A673 (cell line): ENCODE measurements at regions not wholly inside any gene's neighbourhood (a gene's known extent, or its start where the extent isn't known, plus 50 kb on each side); places are given as distances from the start of the nearest gene placed in this dataset.

Experiments
- BruUV-seq: library from RNA; stranded (reverse); fragments of 400-500 nt; replicated peaks from 2 replicates; lab custom pipeline; 2021; lab: Mats Ljungman, UMichigan
- CTCF ChIA-PET: fragments of 300-600 bp; sonication (Branson Sonifier 250); formaldehyde crosslinking; loops from one replicate; lab custom pipeline; 2022; ENCODE audit warnings: antibody characterized with exemption; lab: Charles Lee
- POLR2A ChIA-PET: fragments of 300-600 bp; sonication (Branson Sonifier 250); formaldehyde crosslinking; loops from one replicate; lab custom pipeline; 2022; ENCODE audit warnings: antibody characterized with exemption; ENCODE audit not compliant: low non-redundant PET; lab: Charles Lee
- DNase-seq: peaks from one replicate; pipeline ENCODE4 v3.0.0-alpha.2; 2015; ENCODE audit warnings: low spot score
- H3K27ac ChIP-seq: fragments of 200-600 bp; sonication (generic); 2 replicates; pipeline ENCODE4 v1.5.1; 2016; ENCODE audit warnings: mixed run types, low read depth, mild to moderate bottlenecking, mixed read lengths, antibody characterized with exemption, low read length; ENCODE audit not compliant: poor library complexity, severe bottlenecking
- H3K27me3 ChIP-seq: fragments of 200-600 bp; sonication (generic); replicated peaks from 2 replicates; pipeline ENCODE4 v1.6.1; 2017; ENCODE audit warnings: mixed run types, low read depth, mild to moderate bottlenecking, mixed read lengths, antibody characterized with exemption, low read length; ENCODE audit not compliant: insufficient read depth, poor library complexity
- H3K36me3 ChIP-seq: fragments of 200-600 bp; sonication (generic); 2 replicates; pipeline ENCODE4 v1.6.1; 2016; ENCODE audit warnings: mixed run types, mild to moderate bottlenecking, mixed read lengths, antibody characterized with exemption, low read length; ENCODE audit not compliant: insufficient read depth, poor library complexity, severe bottlenecking
- H3K4me1 ChIP-seq: fragments of 200-600 bp; sonication (generic); 2 replicates; pipeline ENCODE4 v1.6.1; 2017; ENCODE audit warnings: mixed run types, mild to moderate bottlenecking, mixed read lengths, antibody characterized with exemption, low read length; ENCODE audit not compliant: insufficient read depth, poor library complexity, severe bottlenecking
- H3K4me3 ChIP-seq: fragments of 200-600 bp; sonication (generic); 2 replicates; pipeline ENCODE4 v1.5.1; 2016; ENCODE audit warnings: low read depth, mixed run types, mild to moderate bottlenecking, mixed read lengths, low read length; ENCODE audit not compliant: poor library complexity, severe bottlenecking
- H3K9me3 ChIP-seq: fragments of 200-600 bp; sonication (generic); 2 replicates; pipeline ENCODE4 v1.6.1; 2016; ENCODE audit warnings: mixed run types, low read depth, mild to moderate bottlenecking, mixed read lengths, antibody characterized with exemption, low read length; ENCODE audit not compliant: poor library complexity, severe bottlenecking
- EZH2 ChIP-seq: fragments of 200-600 bp; sonication (generic); IDR thresholded peaks from 2 replicates; pipeline ENCODE4 v1.6.1; 2017; ENCODE audit warnings: borderline replicate concordance, low read depth, mild to moderate bottlenecking, mixed read lengths, antibody characterized with exemption, low read length; ENCODE audit not compliant: poor library complexity, severe bottlenecking
- intact Hi-C: fragments of 100-400 bp; cut with micrococcal nuclease; formaldehyde crosslinking; loops from one replicate; pipeline ENCODE4 v1.10.0; 2022; ENCODE audit not compliant: unreplicated experiment
- TF ChIP-seq, protein P1 (sequence below): fragments of 300-800, 200-600 bp; sonication (generic); conservative IDR thresholded peaks from 2 replicates; pipeline ENCODE4 v1.5.1; 2017; ENCODE audit warnings: low read depth, mild to moderate bottlenecking, antibody characterized with exemption, low read length, moderate library complexity, mixed read lengths

DNA sequence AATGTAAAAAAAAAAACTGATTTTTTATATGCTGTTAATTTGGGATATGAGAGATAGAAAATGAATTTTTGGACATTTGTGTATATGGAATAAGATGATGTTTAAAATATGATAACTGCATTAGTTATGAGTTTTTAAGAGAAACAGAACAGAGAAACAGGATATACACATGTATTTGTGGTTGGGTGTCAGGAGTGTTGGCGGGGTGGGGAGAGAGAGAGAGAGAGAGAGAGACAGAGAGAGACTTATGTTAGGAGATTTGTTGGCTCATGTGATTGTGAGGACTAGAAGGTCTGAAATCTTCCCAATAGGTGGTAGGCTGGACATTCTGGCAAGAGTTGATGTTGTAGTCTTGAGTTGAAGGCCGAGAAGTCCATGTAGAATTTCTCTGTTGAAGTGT lies 1121.6 kb upstream of the GBE1 start:
- intact Hi-C loops = no loop called here
- Histone ChIP-seq H3K27me3 (no peaks in the 10 kb centered on the region), H3K36me3 (no peaks in the 10 kb centered on the region), H3K4me3 (no peak overlapping the region), H3K27ac (no peak overlapping the region), H3K9me3 (no peaks in the 10 kb centered on the region), H3K4me1 (no peaks in the 10 kb centered on the region)
- no peak for TF ChIP-seq EZH2
- TF ChIP-seq, protein P1, sequence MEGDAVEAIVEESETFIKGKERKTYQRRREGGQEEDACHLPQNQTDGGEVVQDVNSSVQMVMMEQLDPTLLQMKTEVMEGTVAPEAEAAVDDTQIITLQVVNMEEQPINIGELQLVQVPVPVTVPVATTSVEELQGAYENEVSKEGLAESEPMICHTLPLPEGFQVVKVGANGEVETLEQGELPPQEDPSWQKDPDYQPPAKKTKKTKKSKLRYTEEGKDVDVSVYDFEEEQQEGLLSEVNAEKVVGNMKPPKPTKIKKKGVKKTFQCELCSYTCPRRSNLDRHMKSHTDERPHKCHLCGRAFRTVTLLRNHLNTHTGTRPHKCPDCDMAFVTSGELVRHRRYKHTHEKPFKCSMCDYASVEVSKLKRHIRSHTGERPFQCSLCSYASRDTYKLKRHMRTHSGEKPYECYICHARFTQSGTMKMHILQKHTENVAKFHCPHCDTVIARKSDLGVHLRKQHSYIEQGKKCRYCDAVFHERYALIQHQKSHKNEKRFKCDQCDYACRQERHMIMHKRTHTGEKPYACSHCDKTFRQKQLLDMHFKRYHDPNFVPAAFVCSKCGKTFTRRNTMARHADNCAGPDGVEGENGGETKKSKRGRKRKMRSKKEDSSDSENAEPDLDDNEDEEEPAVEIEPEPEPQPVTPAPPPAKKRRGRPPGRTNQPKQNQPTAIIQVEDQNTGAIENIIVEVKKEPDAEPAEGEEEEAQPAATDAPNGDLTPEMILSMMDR = no peak
- no TSS peak for BruUV-seq
- ChIA-PET CTCF (no interaction called here), POLR2A (no interaction called here)
- DNase-seq = no peak

DNA sequence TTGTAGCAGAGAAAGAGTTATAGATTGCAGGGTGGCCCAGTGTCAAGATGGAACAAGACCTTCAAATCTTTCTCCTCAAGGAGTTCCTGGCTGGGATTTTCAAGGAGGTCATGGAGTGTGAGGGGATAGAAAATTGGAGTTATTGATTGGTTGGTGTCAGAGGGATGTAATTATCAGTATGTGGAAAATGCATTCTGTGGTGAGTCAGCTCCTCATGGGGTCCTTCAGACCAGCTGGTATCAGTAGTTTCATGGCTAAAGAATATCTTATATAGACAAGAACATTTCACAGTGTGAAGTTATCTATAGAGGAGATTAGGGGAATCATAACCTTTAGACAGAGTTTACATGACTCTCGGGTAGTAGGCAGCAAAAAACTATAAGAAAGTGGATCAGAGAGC lies 1114.0 kb upstream of the GBE1 start:
- intact Hi-C loops = no loop called here
- ChIA-PET POLR2A (no interaction called here), CTCF (no interaction called here)
- DNase-seq = no peak
- Histone ChIP-seq H3K27me3 (no peaks in the 10 kb centered on the region), H3K4me3 (no peak overlapping the region), H3K27ac (no peak overlapping the region), H3K4me1 (no peaks in the 10 kb centered on the region), H3K9me3 (no peaks in the 10 kb centered on the region), H3K36me3 (no peaks in the 10 kb centered on the region)
- no TSS peak for BruUV-seq
- TF ChIP-seq EZH2 = no peak
- TF ChIP-seq, protein P1 = no peak

DNA sequence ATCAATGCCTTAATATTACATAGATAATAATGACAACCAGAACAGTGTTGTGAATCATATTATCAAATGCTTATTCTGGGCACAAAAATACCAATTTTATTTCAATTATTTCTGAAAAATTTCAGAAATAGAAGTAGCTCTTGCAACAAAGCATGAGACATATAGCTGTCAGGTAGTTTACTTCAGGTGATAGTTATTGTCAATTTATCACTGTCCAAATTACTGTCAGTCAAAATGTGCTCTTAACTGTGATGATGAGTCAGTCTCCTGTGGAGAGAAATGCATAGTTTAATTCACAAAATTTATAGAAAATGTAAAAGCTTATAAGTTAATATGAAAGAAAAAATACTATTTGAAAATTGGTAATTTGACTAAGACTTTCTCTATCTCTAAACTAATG lies 1078.4 kb upstream of the GBE1 start:
- intact Hi-C loops = no loop called here
- no peaks in the 10 kb centered on the region for H3K36me3 ChIP-seq
- DNase-seq = no peak
- ChIA-PET CTCF (no interaction called here), POLR2A (interaction anchor here (0.7 kb wide), 1 partner anchor 876 kb away, joined by 5 read pairs; no protein-coding TSS in a partner anchor)
- TF ChIP-seq, protein P1 = no peak
- TF ChIP-seq EZH2 = no peak
- no peak overlapping the region for H3K27ac ChIP-seq
- no peaks in the 10 kb centered on the region for H3K4me1 ChIP-seq
- no peak overlapping the region for H3K4me3 ChIP-seq
- no peaks in the 10 kb centered on the region for H3K27me3 ChIP-seq
- H3K9me3 ChIP-seq = peaks cover 5% of the 10 kb centered on the region
- no TSS peak for BruUV-seq
